Kidney capillary endothelial cell (primary cell): ENCODE measurements at regions not wholly inside any gene's neighbourhood (a gene's known extent, or its start where the extent isn't known, plus 50 kb on each side); places are given as distances from the start of the nearest gene placed in this dataset.
"Not testable (repeated sequence)": the region's sequence is repeated elsewhere in the genome, so short reads cannot be mapped to it uniquely, and the experiment has no call there.

Experiments used
- DNase-seq: peaks from one replicate; pipeline ENCODE4 v3.0.0-alpha.2; 2018; ENCODE audit warnings: low spot score

GRCh38 chr15:79756365-79756764 is 140.4 kb downstream of the MTHFS start:
- no peak for DNase-seq

GRCh38 chr15:79765081-79765480 is 131.7 kb downstream of the MTHFS start:
- DNase-seq, result no peak

GRCh38 chr15:79769069-79769481 is 127.7 kb downstream of the MTHFS start:
- DNase-seq, result no peak

GRCh38 chr15:79769933-79770759 is 126.7 kb downstream of the MTHFS start:
- DNase-seq, result no peak

- DNase-seq, result no peak
Measured at GRCh38 chr15:79773128-79773527, 123.7 kb downstream of the MTHFS start.

- DNase-seq, result no peak
Measured at GRCh38 chr15:79775821-79776220, 121.0 kb downstream of the MTHFS start.

GRCh38 chr15:79777916-79778315 is 118.9 kb downstream of the MTHFS start:
- no peak for DNase-seq

GRCh38 chr15:79778378-79778990 is 118.3 kb downstream of the MTHFS start:
- DNase-seq, result no peak

GRCh38 chr15:79779746-79780145 is 117.1 kb downstream of the MTHFS start:
- DNase-seq, result no peak

- not testable (repeated sequence) for DNase-seq
Measured at GRCh38 chr15:79782307-79782706, 114.5 kb downstream of the MTHFS start.
